ENCODE measurements at regions not wholly inside any gene's neighbourhood (a gene's known extent, or its start where the extent isn't known, plus 50 kb on each side); places are given as distances from the start of the nearest gene placed in this dataset.
"Not testable (repeated sequence)": the region's sequence is repeated elsewhere in the genome, so short reads cannot be mapped to it uniquely, and the experiment has no call there.

DNA sequence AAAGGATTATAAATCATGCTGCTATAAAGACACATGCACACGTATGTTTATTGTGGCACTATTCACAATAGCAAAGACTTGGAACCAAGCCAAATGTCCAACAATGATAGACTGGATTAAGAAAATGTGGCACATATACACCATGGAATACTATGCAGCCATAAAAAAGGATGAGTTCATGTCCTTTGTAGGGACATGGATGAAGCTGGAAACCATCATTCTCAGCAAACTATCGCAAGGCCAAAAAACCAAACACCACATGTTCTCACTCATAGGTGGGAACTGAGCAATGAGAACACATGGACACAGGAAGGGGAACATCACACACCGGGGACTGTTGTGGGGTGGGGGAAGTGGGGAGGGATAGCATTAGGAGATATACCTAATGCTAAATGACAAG, 127.1 kb upstream of the GRAMD2B start:
- ATAC-seq (ENCODE audit: low read depth in 2 of 2); H3K27ac Mint-ChIP-seq; H3K4me1 ChIP-seq (ENCODE audit: control insufficient read depth, insufficient read depth, low read length, poor library complexity, severe bottlenecking); H3K4me1 Mint-ChIP-seq; H3K4me3 Mint-ChIP-seq; H3K9me3 Mint-ChIP-seq; H3K36me3 Mint-ChIP-seq; H3K36me3 ChIP-seq (ENCODE audit: control insufficient read depth, insufficient read depth, low read length); H3K27me3 ChIP-seq (ENCODE audit: control insufficient read depth, insufficient read depth, low read length); DNase-seq; H3K9me3 ChIP-seq (ENCODE audit: control insufficient read depth in 2 of 2, low read length in 2 of 2); H3K4me3 ChIP-seq (ENCODE audit: low read depth, low read length); H3K27ac ChIP-seq (ENCODE audit: insufficient read depth, low read length, poor library complexity, severe bottlenecking): not testable (repeated sequence)
- peaks cover 16% of the 10 kb centered on the region for H3K27me3 Mint-ChIP-seq

DNA sequence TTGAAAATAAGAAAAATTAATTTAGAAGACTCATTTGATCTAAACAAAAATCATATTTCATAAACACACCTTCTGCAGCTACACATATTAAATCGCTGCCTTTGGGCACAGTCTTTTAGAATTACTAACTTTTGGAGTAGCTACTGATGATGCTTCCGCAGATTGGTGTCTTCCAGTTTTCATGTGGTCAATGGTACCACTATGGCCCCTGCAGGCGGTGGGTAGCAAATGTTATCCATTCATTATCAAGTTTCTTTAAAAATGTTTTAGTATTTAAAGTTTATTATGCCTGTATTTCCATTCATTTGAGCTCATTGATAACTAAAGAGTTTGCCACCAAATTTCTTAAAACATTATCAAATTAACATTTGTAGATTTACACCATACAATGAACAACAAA, 122.9 kb upstream of the GRAMD2B start:
- Mint-ChIP-seq H3K4me3 (no peak overlapping the region), H3K9me3 (peaks cover 0 to 9% (median 2%) of the 10 kb centered on the region in 7 donors), H3K36me3 (no peaks in the 10 kb centered on the region), H3K27me3 (peaks cover 12% of the 10 kb centered on the region), H3K4me1 (no peaks in the 10 kb centered on the region), H3K27ac (no peak overlapping the region)
- Histone ChIP-seq H3K4me3 (ENCODE audit: low read depth, low read length) (no peak overlapping the region), H3K9me3 (ENCODE audit: control insufficient read depth in 2 of 2, low read length in 2 of 2) (no peaks in the 10 kb centered on the region), H3K27ac (ENCODE audit: insufficient read depth, low read length, poor library complexity, severe bottlenecking) (no peak overlapping the region), H3K27me3 (ENCODE audit: control insufficient read depth, insufficient read depth, low read length) (no peaks in the 10 kb centered on the region), H3K4me1 (ENCODE audit: control insufficient read depth, insufficient read depth, low read length, poor library complexity, severe bottlenecking) (no peaks in the 10 kb centered on the region), H3K36me3 (ENCODE audit: control insufficient read depth, insufficient read depth, low read length) (no peaks in the 10 kb centered on the region)
- DNase-seq (no peak), ATAC-seq (ENCODE audit: low read depth in 2 of 2) (no peak)

DNA sequence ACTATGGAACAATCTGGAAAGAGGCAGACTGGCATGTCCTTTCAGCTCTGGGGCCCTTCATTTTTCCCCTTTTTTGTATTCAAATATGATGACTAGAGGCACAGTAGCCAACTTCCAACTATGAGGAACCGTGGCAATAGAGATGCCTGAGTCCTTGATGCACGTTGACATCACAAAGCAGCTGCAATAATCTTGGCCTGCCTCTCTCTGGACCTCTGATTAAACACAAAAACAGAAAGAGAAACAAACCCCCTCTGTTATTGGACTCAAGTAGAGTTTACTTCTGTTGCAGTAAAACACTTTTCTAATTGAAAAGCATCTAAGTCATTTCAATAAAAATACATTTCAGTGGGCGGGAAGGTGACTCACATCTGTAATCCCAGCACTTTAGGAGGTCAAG, 122.2 kb upstream of the GRAMD2B start:
- no peak overlapping the region for H3K4me3 Mint-ChIP-seq
- no peak for DNase-seq
- H3K36me3 Mint-ChIP-seq: no peaks in the 10 kb centered on the region
- ATAC-seq (ENCODE audit: low read depth in 2 of 2): no peak
- peaks cover 0 to 9% (median 2%) of the 10 kb centered on the region in 7 donors for H3K9me3 Mint-ChIP-seq
- H3K27ac Mint-ChIP-seq: no peak overlapping the region
- no peaks in the 10 kb centered on the region for H3K9me3 ChIP-seq (ENCODE audit: control insufficient read depth in 2 of 2, low read length in 2 of 2)
- no peaks in the 10 kb centered on the region for H3K4me1 ChIP-seq (ENCODE audit: control insufficient read depth, insufficient read depth, low read length, poor library complexity, severe bottlenecking)
- H3K27ac ChIP-seq (ENCODE audit: insufficient read depth, low read length, poor library complexity, severe bottlenecking): no peak overlapping the region
- H3K4me3 ChIP-seq (ENCODE audit: low read depth, low read length): no peak overlapping the region
- H3K27me3 Mint-ChIP-seq: peaks cover 12% of the 10 kb centered on the region
- no peaks in the 10 kb centered on the region for H3K36me3 ChIP-seq (ENCODE audit: control insufficient read depth, insufficient read depth, low read length)
- H3K27me3 ChIP-seq (ENCODE audit: control insufficient read depth, insufficient read depth, low read length): no peaks in the 10 kb centered on the region
- H3K4me1 Mint-ChIP-seq: no peaks in the 10 kb centered on the region

DNA sequence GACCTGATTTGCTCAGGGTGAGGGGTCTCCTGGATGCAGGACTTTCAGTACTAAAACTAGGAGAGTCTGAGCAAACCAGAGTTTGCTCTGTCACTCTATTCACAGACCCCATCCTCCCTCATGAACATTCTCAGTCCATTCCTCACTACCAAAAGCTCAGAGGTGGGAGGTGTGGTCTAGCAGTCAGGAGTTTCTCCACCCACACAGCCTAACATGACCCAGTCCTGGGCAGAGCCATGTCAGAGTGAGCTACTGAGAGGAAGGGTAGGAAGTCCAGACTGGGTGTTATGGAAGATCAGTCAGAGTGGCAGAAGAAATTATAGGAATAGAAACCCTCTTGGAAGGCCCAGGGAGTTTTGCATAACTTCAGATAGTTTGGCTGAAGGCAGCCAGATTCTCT, 113.3 kb upstream of the GRAMD2B start:
- H3K27me3 ChIP-seq (ENCODE audit: control insufficient read depth, insufficient read depth, low read length): no peaks in the 10 kb centered on the region
- no peak for DNase-seq
- H3K36me3 ChIP-seq (ENCODE audit: control insufficient read depth, insufficient read depth, low read length): no peaks in the 10 kb centered on the region
- no peak for ATAC-seq (ENCODE audit: low read depth in 2 of 2)
- H3K9me3 ChIP-seq (ENCODE audit: control insufficient read depth in 2 of 2, low read length in 2 of 2): no peaks in the 10 kb centered on the region
- Mint-ChIP-seq H3K9me3 (peaks cover 0 to 3% (median 0%) of the 10 kb centered on the region in 7 donors), H3K4me1 (no peaks in the 10 kb centered on the region), H3K27ac (no peak overlapping the region), H3K4me3 (no peak overlapping the region), H3K36me3 (no peaks in the 10 kb centered on the region), H3K27me3 (peaks cover 1% of the 10 kb centered on the region)
- no peak overlapping the region for H3K4me3 ChIP-seq (ENCODE audit: low read depth, low read length)
- no peaks in the 10 kb centered on the region for H3K4me1 ChIP-seq (ENCODE audit: control insufficient read depth, insufficient read depth, low read length, poor library complexity, severe bottlenecking)
- H3K27ac ChIP-seq (ENCODE audit: insufficient read depth, low read length, poor library complexity, severe bottlenecking): no peak overlapping the region

DNA sequence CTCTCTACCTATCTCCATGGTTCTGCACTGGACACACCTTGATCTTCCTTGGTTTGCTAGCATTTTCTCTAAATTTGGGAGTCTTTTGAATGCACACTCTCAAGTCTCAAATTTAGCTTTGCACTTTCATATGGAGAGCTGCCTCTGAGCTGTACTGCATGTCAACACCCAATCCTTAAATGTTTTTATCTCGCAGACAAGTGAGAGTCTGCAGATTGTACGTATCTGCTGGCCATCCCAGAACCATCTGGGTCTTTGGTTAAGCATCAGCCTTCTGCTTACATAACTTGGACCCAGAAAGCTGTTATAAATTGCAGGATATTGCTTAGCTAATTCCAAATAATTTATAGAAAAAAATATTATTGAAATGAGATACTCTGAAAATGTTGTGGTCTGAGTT, 111.4 kb upstream of the GRAMD2B start:
- no peaks in the 10 kb centered on the region for H3K36me3 Mint-ChIP-seq
- Histone ChIP-seq H3K4me3 (ENCODE audit: low read depth, low read length) (no peak overlapping the region), H3K27me3 (ENCODE audit: control insufficient read depth, insufficient read depth, low read length) (no peaks in the 10 kb centered on the region), H3K9me3 (ENCODE audit: control insufficient read depth in 2 of 2, low read length in 2 of 2) (no peaks in the 10 kb centered on the region), H3K27ac (ENCODE audit: insufficient read depth, low read length, poor library complexity, severe bottlenecking) (no peak overlapping the region), H3K36me3 (ENCODE audit: control insufficient read depth, insufficient read depth, low read length) (no peaks in the 10 kb centered on the region), H3K4me1 (ENCODE audit: control insufficient read depth, insufficient read depth, low read length, poor library complexity, severe bottlenecking) (no peaks in the 10 kb centered on the region)
- DNase-seq (no peak), ATAC-seq (ENCODE audit: low read depth in 2 of 2) (no peak)
- no peak overlapping the region for H3K27ac Mint-ChIP-seq
- H3K27me3 Mint-ChIP-seq: peaks cover 11% of the 10 kb centered on the region
- H3K4me3 Mint-ChIP-seq: no peak overlapping the region
- H3K9me3 Mint-ChIP-seq: no peaks in the 10 kb centered on the region
- H3K4me1 Mint-ChIP-seq: no peaks in the 10 kb centered on the region

DNA sequence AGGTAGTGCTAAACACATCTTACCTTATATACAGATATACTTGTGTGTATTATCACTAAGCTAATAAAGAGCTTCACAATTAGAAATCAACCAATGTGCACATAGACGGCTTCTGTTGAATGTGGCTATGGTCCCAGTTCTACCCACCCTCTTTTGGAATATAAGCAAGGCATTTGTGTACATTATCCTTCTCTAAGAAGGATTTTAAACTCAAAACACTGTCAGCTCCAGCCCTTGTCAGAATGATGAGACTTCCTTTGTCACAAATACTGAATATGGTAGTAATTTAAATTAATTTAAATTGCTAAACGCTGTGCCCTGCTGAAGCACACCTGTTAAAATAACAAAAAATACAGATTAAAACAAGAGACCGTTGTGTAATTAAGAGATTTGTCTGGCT, 107.9 kb upstream of the GRAMD2B start:
- H3K4me3 Mint-ChIP-seq: no peak overlapping the region
- no peak overlapping the region for H3K27ac Mint-ChIP-seq
- no peaks in the 10 kb centered on the region for H3K4me1 Mint-ChIP-seq
- no peak overlapping the region for H3K4me3 ChIP-seq (ENCODE audit: low read depth, low read length)
- no peak overlapping the region for H3K27ac ChIP-seq (ENCODE audit: insufficient read depth, low read length, poor library complexity, severe bottlenecking)
- H3K9me3 Mint-ChIP-seq: no peaks in the 10 kb centered on the region
- H3K27me3 ChIP-seq (ENCODE audit: control insufficient read depth, insufficient read depth, low read length): no peaks in the 10 kb centered on the region
- DNase-seq: no peak
- ATAC-seq (ENCODE audit: low read depth in 2 of 2): no peak
- peaks cover 11% of the 10 kb centered on the region for H3K27me3 Mint-ChIP-seq
- no peaks in the 10 kb centered on the region for H3K9me3 ChIP-seq (ENCODE audit: control insufficient read depth in 2 of 2, low read length in 2 of 2)
- H3K36me3 Mint-ChIP-seq: no peaks in the 10 kb centered on the region
- H3K36me3 ChIP-seq (ENCODE audit: control insufficient read depth, insufficient read depth, low read length): no peaks in the 10 kb centered on the region
- no peaks in the 10 kb centered on the region for H3K4me1 ChIP-seq (ENCODE audit: control insufficient read depth, insufficient read depth, low read length, poor library complexity, severe bottlenecking)

DNA sequence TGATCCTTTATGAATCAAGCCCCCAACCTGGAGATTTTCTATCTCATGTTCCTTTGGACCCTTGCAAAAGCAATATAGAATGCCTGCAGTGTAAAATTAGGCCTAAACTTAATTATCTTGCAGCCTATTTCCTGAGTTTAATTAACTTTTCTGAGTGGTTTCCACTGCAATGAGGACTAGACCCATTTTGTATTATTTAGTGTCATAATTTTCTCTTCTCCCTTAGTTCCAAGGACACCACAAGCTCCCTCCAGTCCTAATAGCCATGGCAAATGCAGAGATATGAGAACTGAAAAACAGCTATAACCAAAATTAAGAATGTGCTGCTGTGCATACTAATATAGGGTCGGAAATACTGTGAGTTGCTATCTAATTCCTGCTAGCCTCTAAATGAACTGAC, 90.9 kb upstream of the GRAMD2B start:
- Mint-ChIP-seq H3K4me3 (no peak overlapping the region), H3K27ac (no peak overlapping the region), H3K9me3 (no peaks in the 10 kb centered on the region), H3K27me3 (peaks cover 5% of the 10 kb centered on the region), H3K4me1 (no peaks in the 10 kb centered on the region), H3K36me3 (no peaks in the 10 kb centered on the region)
- ATAC-seq (ENCODE audit: low read depth in 2 of 2) (no peak), DNase-seq (no peak)
- Histone ChIP-seq H3K4me3 (ENCODE audit: low read depth, low read length) (no peak overlapping the region), H3K9me3 (ENCODE audit: control insufficient read depth in 2 of 2, low read length in 2 of 2) (no peaks in the 10 kb centered on the region), H3K4me1 (ENCODE audit: control insufficient read depth, insufficient read depth, low read length, poor library complexity, severe bottlenecking) (no peaks in the 10 kb centered on the region), H3K27ac (ENCODE audit: insufficient read depth, low read length, poor library complexity, severe bottlenecking) (no peak overlapping the region), H3K27me3 (ENCODE audit: control insufficient read depth, insufficient read depth, low read length) (no peaks in the 10 kb centered on the region), H3K36me3 (ENCODE audit: control insufficient read depth, insufficient read depth, low read length) (no peaks in the 10 kb centered on the region)

DNA sequence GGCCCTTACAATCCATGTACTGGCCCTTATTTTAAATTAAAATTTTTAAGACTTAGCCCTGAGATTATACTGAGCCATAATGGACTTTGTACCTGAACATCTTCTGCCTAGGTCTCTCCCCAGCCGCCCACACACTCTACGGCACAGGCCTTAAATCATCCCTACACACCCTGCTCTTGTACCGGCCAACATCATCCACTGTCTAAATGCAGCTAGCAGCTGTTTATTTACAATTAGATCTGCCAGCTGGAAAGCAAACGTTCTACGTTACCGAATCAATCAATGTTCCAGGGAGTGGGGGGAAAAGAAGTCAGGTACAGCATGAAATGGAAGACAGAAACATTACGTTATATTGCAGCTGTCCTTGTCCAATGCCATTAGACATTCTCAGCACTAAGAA, 88.4 kb upstream of the GRAMD2B start:
- no peaks in the 10 kb centered on the region for H3K36me3 Mint-ChIP-seq
- no peak for ATAC-seq (ENCODE audit: low read depth in 2 of 2)

More for the DNA sequence above, 88.4 kb upstream of the GRAMD2B start:
- H3K4me3 ChIP-seq (ENCODE audit: low read depth, low read length): no peak overlapping the region
- Mint-ChIP-seq H3K27me3 (peaks cover 9% of the 10 kb centered on the region), H3K27ac (no peak overlapping the region), H3K4me3 (no peak overlapping the region), H3K4me1 (no peaks in the 10 kb centered on the region), H3K9me3 (no peaks in the 10 kb centered on the region)
- no peak for DNase-seq
- no peaks in the 10 kb centered on the region for H3K36me3 ChIP-seq (ENCODE audit: control insufficient read depth, insufficient read depth, low read length)
- H3K27ac ChIP-seq (ENCODE audit: insufficient read depth, low read length, poor library complexity, severe bottlenecking): no peak overlapping the region
- H3K9me3 ChIP-seq (ENCODE audit: control insufficient read depth in 2 of 2, low read length in 2 of 2): no peaks in the 10 kb centered on the region
- H3K27me3 ChIP-seq (ENCODE audit: control insufficient read depth, insufficient read depth, low read length): no peaks in the 10 kb centered on the region
- H3K4me1 ChIP-seq (ENCODE audit: control insufficient read depth, insufficient read depth, low read length, poor library complexity, severe bottlenecking): no peaks in the 10 kb centered on the region
